ENCODE measurements at regions not wholly inside any gene's neighbourhood (a gene's known extent, or its start where the extent isn't known, plus 50 kb on each side); places are given as distances from the start of the nearest gene placed in this dataset.

DNA sequence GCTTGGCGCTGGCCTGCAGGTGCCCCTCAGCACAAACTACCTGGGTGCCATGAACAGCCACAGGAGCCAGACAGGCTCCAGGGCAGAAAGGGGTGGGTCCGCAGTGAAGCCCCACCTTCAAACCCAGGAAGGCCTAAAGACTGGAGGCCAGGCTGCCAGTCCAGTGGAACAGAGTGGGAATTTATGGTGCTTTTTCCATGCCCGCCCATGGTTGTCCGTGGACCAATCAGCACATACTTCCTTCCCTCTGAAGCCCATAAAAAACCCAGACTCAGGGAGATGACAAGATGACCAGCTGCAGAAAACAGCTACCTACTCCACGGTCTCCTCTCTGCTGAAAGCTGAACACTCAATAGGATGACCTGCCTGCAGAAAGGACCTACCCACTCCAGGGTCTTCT lies 275.4 kb upstream of the ADRA1B start:
- Histone ChIP-seq H4K20me1 (ENCODE audit: insufficient read depth, poor library complexity, severe bottlenecking) (no peaks in the 10 kb centered on the region), H3K9me3 (ENCODE audit: low read depth) (no peaks in the 10 kb centered on the region), H3K27me3 (no peaks in the 10 kb centered on the region), H3K27ac (no peak overlapping the region), H2AFZ (no peak overlapping the region), H3K9me2 (replicated peaks; ENCODE audit: insufficient read depth) (no peaks in the 10 kb centered on the region), H3K4me1 (ENCODE audit: insufficient read depth) (no peaks in the 10 kb centered on the region), H3K79me2 (no peaks in the 10 kb centered on the region), H3K4me3 (no peak overlapping the region), H3K4me2 (no peak overlapping the region), H3K36me3 (replicated peaks; ENCODE audit: insufficient read depth, low read depth) (no peaks in the 10 kb centered on the region)
- DNase-seq (ENCODE audit: low spot score), result no peak
- WGBS (ENCODE audit: low lambda C conversion rate, missing lambda C conversion rate), result 94% methylated on average over 5 of the region's 5 CpGs
- no peak for TF ChIP-seq EZH2phosphoT487 (IDR thresholded peaks at IDR 0.05; ENCODE audit: low read depth, severe bottlenecking, unreplicated experiment)
- no peak for TF ChIP-seq EZH2 (IDR thresholded peaks at IDR 0.05; ENCODE audit: borderline replicate concordance)
- TF ChIP-seq, protein P1, sequence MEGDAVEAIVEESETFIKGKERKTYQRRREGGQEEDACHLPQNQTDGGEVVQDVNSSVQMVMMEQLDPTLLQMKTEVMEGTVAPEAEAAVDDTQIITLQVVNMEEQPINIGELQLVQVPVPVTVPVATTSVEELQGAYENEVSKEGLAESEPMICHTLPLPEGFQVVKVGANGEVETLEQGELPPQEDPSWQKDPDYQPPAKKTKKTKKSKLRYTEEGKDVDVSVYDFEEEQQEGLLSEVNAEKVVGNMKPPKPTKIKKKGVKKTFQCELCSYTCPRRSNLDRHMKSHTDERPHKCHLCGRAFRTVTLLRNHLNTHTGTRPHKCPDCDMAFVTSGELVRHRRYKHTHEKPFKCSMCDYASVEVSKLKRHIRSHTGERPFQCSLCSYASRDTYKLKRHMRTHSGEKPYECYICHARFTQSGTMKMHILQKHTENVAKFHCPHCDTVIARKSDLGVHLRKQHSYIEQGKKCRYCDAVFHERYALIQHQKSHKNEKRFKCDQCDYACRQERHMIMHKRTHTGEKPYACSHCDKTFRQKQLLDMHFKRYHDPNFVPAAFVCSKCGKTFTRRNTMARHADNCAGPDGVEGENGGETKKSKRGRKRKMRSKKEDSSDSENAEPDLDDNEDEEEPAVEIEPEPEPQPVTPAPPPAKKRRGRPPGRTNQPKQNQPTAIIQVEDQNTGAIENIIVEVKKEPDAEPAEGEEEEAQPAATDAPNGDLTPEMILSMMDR (IDR thresholded peaks at IDR 0.05; ENCODE audit: poor library complexity), result no peak

DNA sequence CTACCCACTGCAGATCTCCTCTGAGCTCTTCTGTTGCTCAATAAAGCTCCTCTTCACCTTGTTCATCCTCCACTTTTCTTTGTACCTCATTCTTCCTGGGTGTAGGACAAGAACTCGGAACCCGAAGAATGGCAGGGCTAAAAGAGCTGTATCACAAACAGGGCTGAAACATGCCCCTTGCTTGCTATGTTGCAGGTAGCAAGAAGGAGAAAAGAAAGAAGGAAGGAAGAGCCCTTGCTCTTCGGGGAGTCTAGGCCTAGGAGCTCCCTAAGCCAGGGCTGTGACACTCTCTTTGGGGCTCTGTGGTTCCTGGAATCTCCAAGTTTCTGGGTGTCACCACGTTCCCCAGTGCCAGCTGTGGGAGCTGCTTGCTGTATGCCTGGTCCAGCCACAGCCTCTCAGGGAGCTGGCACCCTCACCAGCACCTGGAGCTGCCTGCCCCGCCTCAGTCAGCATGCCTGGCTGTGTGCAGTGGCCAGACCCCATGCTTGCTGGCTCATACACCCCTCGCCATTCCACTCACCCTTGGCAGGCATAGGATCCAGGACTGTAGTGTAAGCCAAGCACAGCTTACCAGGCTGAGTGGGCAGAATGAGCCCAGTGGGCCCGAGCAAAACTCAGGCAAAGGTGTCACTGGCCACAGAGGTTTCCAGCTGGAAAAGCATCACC lies 274.8 kb upstream of the ADRA1B start:
- Histone ChIP-seq H3K4me3 (no peak overlapping the region), H3K4me1 (ENCODE audit: insufficient read depth) (no peaks in the 10 kb centered on the region), H3K27me3 (no peaks in the 10 kb centered on the region), H3K36me3 (replicated peaks; ENCODE audit: insufficient read depth, low read depth) (no peaks in the 10 kb centered on the region), H3K9me3 (ENCODE audit: low read depth) (no peaks in the 10 kb centered on the region), H3K9me2 (replicated peaks; ENCODE audit: insufficient read depth) (no peaks in the 10 kb centered on the region), H3K79me2 (no peaks in the 10 kb centered on the region), H2AFZ (no peak overlapping the region), H3K4me2 (no peak overlapping the region), H3K27ac (no peak overlapping the region), H4K20me1 (ENCODE audit: insufficient read depth, poor library complexity, severe bottlenecking) (no peaks in the 10 kb centered on the region)
- TF ChIP-seq EZH2 (IDR thresholded peaks at IDR 0.05; ENCODE audit: borderline replicate concordance) (no peak), EZH2phosphoT487 (IDR thresholded peaks at IDR 0.05; ENCODE audit: low read depth, severe bottlenecking, unreplicated experiment) (no peak)
- TF ChIP-seq, protein P1 (IDR thresholded peaks at IDR 0.05; ENCODE audit: poor library complexity), result no peak
- WGBS (ENCODE audit: low lambda C conversion rate, missing lambda C conversion rate), result 95% methylated on average over 7 of the region's 7 CpGs
- DNase-seq (ENCODE audit: low spot score), result no peak

DNA sequence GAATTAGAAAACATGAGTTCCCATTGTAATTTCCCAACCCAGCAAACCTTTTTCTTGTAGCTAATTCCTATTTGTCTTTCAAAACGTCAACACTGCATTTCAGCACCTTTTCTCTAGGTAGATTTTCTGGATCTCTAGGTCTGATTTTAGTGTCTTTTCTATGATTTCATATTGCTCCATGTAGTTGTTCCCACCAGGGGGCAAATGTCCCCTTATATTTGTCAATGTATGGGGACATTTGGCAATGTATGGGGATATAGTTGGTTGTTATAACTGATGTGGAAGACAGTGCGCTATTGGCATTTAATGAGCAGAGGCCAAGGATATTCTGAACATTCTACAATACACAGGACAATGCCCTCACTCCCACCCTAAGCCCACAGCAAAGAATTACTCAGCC lies 273.9 kb upstream of the ADRA1B start:
- WGBS (ENCODE audit: low lambda C conversion rate, missing lambda C conversion rate), result 86% methylated on average over 2 of the region's 2 CpGs

More for the DNA sequence above, 273.9 kb upstream of the ADRA1B start:
- DNase-seq (ENCODE audit: low spot score), result no peak
- Histone ChIP-seq H3K27me3 (no peaks in the 10 kb centered on the region), H3K4me3 (no peak overlapping the region), H2AFZ (no peak overlapping the region), H3K9me2 (replicated peaks; ENCODE audit: insufficient read depth) (no peaks in the 10 kb centered on the region), H3K79me2 (no peaks in the 10 kb centered on the region), H3K27ac (no peak overlapping the region), H3K4me1 (ENCODE audit: insufficient read depth) (no peaks in the 10 kb centered on the region), H4K20me1 (ENCODE audit: insufficient read depth, poor library complexity, severe bottlenecking) (no peaks in the 10 kb centered on the region), H3K4me2 (no peak overlapping the region), H3K36me3 (replicated peaks; ENCODE audit: insufficient read depth, low read depth) (no peaks in the 10 kb centered on the region), H3K9me3 (ENCODE audit: low read depth) (no peaks in the 10 kb centered on the region)
- TF ChIP-seq, protein P1 (IDR thresholded peaks at IDR 0.05; ENCODE audit: poor library complexity), result no peak
- TF ChIP-seq EZH2 (IDR thresholded peaks at IDR 0.05; ENCODE audit: borderline replicate concordance), result no peak
- TF ChIP-seq EZH2phosphoT487 (IDR thresholded peaks at IDR 0.05; ENCODE audit: low read depth, severe bottlenecking, unreplicated experiment), result no peak

All from hepatocyte (in vitro differentiated cells).